ENCODE measurements at regions not wholly inside any gene's neighbourhood (a gene's known extent, or its start where the extent isn't known, plus 50 kb on each side); places are given as distances from the start of the nearest gene placed in this dataset.

- no peak for DNase-seq (ENCODE audit: low read depth)
Measured at GRCh38 chr9:4921449-4921848, 63.6 kb upstream of the JAK2 start.

- DNase-seq (ENCODE audit: low read depth): no peak
Measured at GRCh38 chr9:4922101-4922500, 63.0 kb upstream of the JAK2 start.

- DNase-seq (ENCODE audit: low read depth): no peak
Measured at GRCh38 chr9:4922730-4923129, 62.3 kb upstream of the JAK2 start.

- DNase-seq (ENCODE audit: low read depth): no peak
Measured at GRCh38 chr9:4923141-4923540, 61.9 kb upstream of the JAK2 start.

GRCh38 chr9:4923580-4924544 is 61.2 kb upstream of the JAK2 start:
- DNase-seq (ENCODE audit: low read depth): no peak

- no peak for DNase-seq (ENCODE audit: low read depth)
Measured at GRCh38 chr9:4926239-4926638, 58.8 kb upstream of the JAK2 start.

- no peak for DNase-seq (ENCODE audit: low read depth)
Measured at GRCh38 chr9:4927043-4927471, 58.0 kb upstream of the JAK2 start.

GRCh38 chr9:4927701-4928100 is 57.4 kb upstream of the JAK2 start:
- DNase-seq (ENCODE audit: low read depth): no peak

- no peak for DNase-seq (ENCODE audit: low read depth)
Measured at GRCh38 chr9:4929917-4930316, 55.2 kb upstream of the JAK2 start.

GRCh38 chr9:4932681-4933080 is 52.4 kb upstream of the JAK2 start:
- no peak for DNase-seq (ENCODE audit: low read depth)

- DNase-seq (ENCODE audit: low read depth): no peak
Measured at GRCh38 chr9:4933177-4933576, 51.9 kb upstream of the JAK2 start.

- no peak for DNase-seq (ENCODE audit: low read depth)
Measured at GRCh38 chr9:4933861-4934260, 51.2 kb upstream of the JAK2 start.

GRCh38 chr9:4935001-4935672 is 49.9 kb upstream of the JAK2 start:
- peak; percentile 14 for DNase-seq (ENCODE audit: low read depth)
